Astrocyte (in vitro differentiated cells and primary cell): ENCODE measurements at regions not wholly inside any gene's neighbourhood (a gene's known extent, or its start where the extent isn't known, plus 50 kb on each side); places are given as distances from the start of the nearest gene placed in this dataset.

Experiments used
- DNase-seq: peaks from one replicate; pipeline ENCODE4 v3.0.0-alpha.2; 2010; ENCODE audit warnings: low read depth
- FAIRE-seq: peaks from 2 replicates; lab custom pipeline; 2011; peaks lifted over from hg19 to GRCh38; lab: Jason Lieb, UNC
- H2AFZ ChIP-seq: 2 replicates; pipeline ENCODE4 v1.6.0; 2012; ENCODE audit warnings: low read depth, low read length, inconsistent platforms
- H3K27ac ChIP-seq: 2 replicates; pipeline ENCODE4 v1.5.1; 2011; ENCODE audit warnings: low read depth, low read length, inconsistent platforms
- H3K27me3 ChIP-seq: 2 replicates; pipeline ENCODE4 v1.6.0; 2011; ENCODE audit warnings: low read length, inconsistent platforms; ENCODE audit not compliant: insufficient read depth
- H3K36me3 ChIP-seq: 2 replicates; pipeline ENCODE4 v1.5.1; 2011; ENCODE audit warnings: low read length, inconsistent platforms; ENCODE audit not compliant: insufficient read depth
- H3K4me1 ChIP-seq: 2 replicates; pipeline ENCODE4 v1.5.1; 2011; ENCODE audit warnings: low read length, inconsistent platforms; ENCODE audit not compliant: insufficient read depth
- H3K4me2 ChIP-seq: 2 replicates; pipeline ENCODE4 v1.6.0; 2012; ENCODE audit warnings: low read length, inconsistent platforms
- H3K4me3 ChIP-seq: 2 replicates; pipeline ENCODE4 v1.5.1; 2011; ENCODE audit warnings: low read depth, mild to moderate bottlenecking, low read length, inconsistent platforms; ENCODE audit not compliant: insufficient read depth
- H3K79me2 ChIP-seq: 2 replicates; pipeline ENCODE4 v1.6.0; 2012; ENCODE audit warnings: mild to moderate bottlenecking, low read length, inconsistent platforms; ENCODE audit not compliant: insufficient read depth
- H3K9ac ChIP-seq: 2 replicates; pipeline ENCODE4 v1.6.0; 2012; ENCODE audit warnings: mild to moderate bottlenecking, low read length, inconsistent platforms
- H3K9me3 ChIP-seq: 2 replicates; pipeline ENCODE4 v1.5.1; 2012; ENCODE audit warnings: low read depth, mild to moderate bottlenecking, low read length, inconsistent platforms; ENCODE audit not compliant: insufficient read depth
- H4K20me1 ChIP-seq: 2 replicates; pipeline ENCODE4 v1.6.0; 2012; ENCODE audit warnings: low read length, inconsistent platforms; ENCODE audit not compliant: insufficient read depth
- H3K27ac Mint-ChIP-seq: one replicate; pipeline ENCODE4 v1.8.0; 2021; ENCODE audit warnings: mild to moderate bottlenecking, mixed read lengths; ENCODE audit not compliant: unreplicated experiment
- H3K27me3 Mint-ChIP-seq: one replicate; pipeline ENCODE4 v1.8.0; 2021; ENCODE audit warnings: low read depth, mixed read lengths; ENCODE audit not compliant: unreplicated experiment
- H3K36me3 Mint-ChIP-seq: one replicate; pipeline ENCODE4 v1.8.0; 2021; ENCODE audit warnings: low read depth, mixed read lengths; ENCODE audit not compliant: unreplicated experiment
- H3K4me1 Mint-ChIP-seq: one replicate; pipeline ENCODE4 v1.8.0; 2021; ENCODE audit warnings: low read depth, mixed read lengths; ENCODE audit not compliant: unreplicated experiment
- H3K4me3 Mint-ChIP-seq: one replicate; pipeline ENCODE4 v1.8.0; 2021; ENCODE audit warnings: mild to moderate bottlenecking, moderate library complexity, mixed read lengths; ENCODE audit not compliant: unreplicated experiment
- H3K9me3 Mint-ChIP-seq: one replicate; pipeline ENCODE4 v1.8.0; 2021; ENCODE audit warnings: mild to moderate bottlenecking, mixed read lengths; ENCODE audit not compliant: unreplicated experiment
- CTCF ChIP-seq: IDR thresholded peaks from 2 replicates; pipeline ENCODE4 v1.5.1; 2011; ENCODE audit warnings: low read depth, mild to moderate bottlenecking, inconsistent platforms, low read length, moderate library complexity; ENCODE audit not compliant: insufficient read depth
- EZH2 ChIP-seq: IDR thresholded peaks from 2 replicates; pipeline ENCODE4 v1.6.1; 2012; ENCODE audit warnings: mild to moderate bottlenecking, low read length, inconsistent platforms; ENCODE audit not compliant: insufficient read depth

GRCh38 chr21:38147391-38147790, 109.4 kb upstream of the KCNJ15 start:
- peaks cover 10% of the 10 kb centered on the region for H3K9me3 Mint-ChIP-seq
- DNase-seq = no peak
- Histone ChIP-seq H2AFZ (no peak overlapping the region), H3K36me3 (no peaks in the 10 kb centered on the region), H4K20me1 (no peaks in the 10 kb centered on the region), H3K27me3 (no peaks in the 10 kb centered on the region), H3K4me1 (no peaks in the 10 kb centered on the region), H3K9ac (no peak overlapping the region), H3K9me3 (no peaks in the 10 kb centered on the region), H3K27ac (no peak overlapping the region), H3K79me2 (no peaks in the 10 kb centered on the region), H3K4me2 (no peak overlapping the region), H3K4me3 (no peak overlapping the region)
- no peak for FAIRE-seq
- H3K4me1 Mint-ChIP-seq = peaks cover 20% of the 10 kb centered on the region
- TF ChIP-seq CTCF = no peak
- TF ChIP-seq EZH2 = no peak
- H3K36me3 Mint-ChIP-seq = no peaks in the 10 kb centered on the region
- no peak overlapping the region for H3K4me3 Mint-ChIP-seq
- H3K27ac Mint-ChIP-seq = no peak overlapping the region
- H3K27me3 Mint-ChIP-seq = no peaks in the 10 kb centered on the region

GRCh38 chr21:38148046-38148445, 108.7 kb upstream of the KCNJ15 start:
- TF ChIP-seq EZH2 (no peak), CTCF (no peak)
- no peaks in the 10 kb centered on the region for H3K4me1 ChIP-seq
- Mint-ChIP-seq H3K27ac (no peak overlapping the region), H3K4me3 (no peak overlapping the region), H3K36me3 (no peaks in the 10 kb centered on the region), H3K9me3 (peaks cover 10% of the 10 kb centered on the region), H3K4me1 (peaks cover 20% of the 10 kb centered on the region), H3K27me3 (no peaks in the 10 kb centered on the region)
- no peak overlapping the region for H3K9ac ChIP-seq
- H3K36me3 ChIP-seq = no peaks in the 10 kb centered on the region
- H3K4me2 ChIP-seq = no peak overlapping the region
- H4K20me1 ChIP-seq = no peaks in the 10 kb centered on the region
- peaks cover 4% of the 10 kb centered on the region for H3K27me3 ChIP-seq
- H3K27ac ChIP-seq = no peak overlapping the region
- H3K4me3 ChIP-seq = no peak overlapping the region
- no peak for DNase-seq
- no peak overlapping the region for H2AFZ ChIP-seq
- FAIRE-seq = no peak
- no peaks in the 10 kb centered on the region for H3K79me2 ChIP-seq
- no peaks in the 10 kb centered on the region for H3K9me3 ChIP-seq

- Histone ChIP-seq H3K36me3 (no peaks in the 10 kb centered on the region), H2AFZ (no peak overlapping the region), H3K4me2 (peak overlapping the region; percentile 45), H3K9me3 (no peaks in the 10 kb centered on the region), H3K27me3 (peaks cover 4% of the 10 kb centered on the region), H3K79me2 (no peaks in the 10 kb centered on the region), H3K9ac (no peak overlapping the region), H4K20me1 (no peaks in the 10 kb centered on the region), H3K4me3 (no peak overlapping the region), H3K4me1 (no peaks in the 10 kb centered on the region), H3K27ac (no peak overlapping the region)
- TF ChIP-seq CTCF (no peak), EZH2 (no peak)
- H3K27ac Mint-ChIP-seq = peak overlapping the region; percentile 2
- H3K9me3 Mint-ChIP-seq = no peaks in the 10 kb centered on the region
- peaks cover 3% of the 10 kb centered on the region for H3K27me3 Mint-ChIP-seq
- peaks cover 20% of the 10 kb centered on the region for H3K4me1 Mint-ChIP-seq
- FAIRE-seq = no peak
- H3K36me3 Mint-ChIP-seq = no peaks in the 10 kb centered on the region
- H3K4me3 Mint-ChIP-seq = no peak overlapping the region
- DNase-seq = no peak
Observed at GRCh38 chr21:38151021-38151645, 105.7 kb upstream of the KCNJ15 start.
